Hematopoietic multipotent progenitor cell (in vitro differentiated cells): ENCODE measurements at regions not wholly inside any gene's neighbourhood (a gene's known extent, or its start where the extent isn't known, plus 50 kb on each side); places are given as distances from the start of the nearest gene placed in this dataset.

Source experiments
- DNase-seq, 3 donors: peaks; one replicate each; pipeline ENCODE4 v3.0.0-alpha.2; 2011 to 2015; ENCODE audit warnings: low read depth in 2 of 3, low spot score in 2 of 3

DNA sequence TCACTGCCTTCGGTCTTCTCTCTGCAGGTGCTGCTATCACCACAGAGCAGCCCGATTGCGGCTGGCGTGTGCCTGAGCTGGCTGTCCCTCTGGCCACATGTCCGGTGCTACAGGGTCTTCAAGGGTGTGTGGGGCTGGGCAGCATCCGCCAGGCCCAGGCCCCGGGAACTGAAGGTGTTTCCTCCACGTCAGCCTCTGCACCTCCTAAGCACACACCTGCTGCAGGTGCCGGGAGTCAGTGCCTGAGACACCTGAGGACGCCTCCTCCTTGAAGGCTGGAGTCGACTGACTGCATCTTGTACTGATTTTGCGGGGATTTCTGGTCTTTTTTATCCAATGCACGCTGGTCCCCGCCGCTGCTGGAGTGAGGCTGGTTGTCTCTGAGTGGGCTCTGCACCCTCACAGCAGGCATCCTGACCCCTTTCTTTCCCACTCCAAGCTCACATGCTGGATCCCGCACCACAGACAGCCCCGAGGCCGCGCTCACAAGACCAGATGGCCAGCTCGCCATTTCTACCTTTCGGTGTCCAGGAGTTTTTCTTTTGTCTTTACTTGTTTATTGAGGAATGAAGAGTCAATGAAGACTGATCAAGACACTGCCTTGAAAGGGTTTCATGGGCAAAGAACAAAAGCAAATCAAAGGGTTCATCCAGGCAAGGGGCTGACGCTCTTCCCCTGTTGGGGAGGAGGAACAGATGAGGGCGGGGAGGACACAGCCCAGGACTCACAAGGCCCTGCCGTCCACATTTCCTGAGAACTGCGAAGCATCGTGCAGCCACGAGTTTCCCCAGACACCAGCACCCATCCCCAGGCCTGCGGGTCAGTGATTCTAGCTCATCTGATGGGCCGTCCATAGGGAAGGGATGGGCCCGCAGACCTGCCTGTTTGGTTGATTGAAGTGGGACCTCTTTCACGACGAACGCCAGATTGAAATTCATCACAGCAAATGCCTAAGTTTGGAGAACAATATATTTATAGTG lies 203.8 kb upstream of the SOX1 start:
- no peak for DNase-seq

DNA sequence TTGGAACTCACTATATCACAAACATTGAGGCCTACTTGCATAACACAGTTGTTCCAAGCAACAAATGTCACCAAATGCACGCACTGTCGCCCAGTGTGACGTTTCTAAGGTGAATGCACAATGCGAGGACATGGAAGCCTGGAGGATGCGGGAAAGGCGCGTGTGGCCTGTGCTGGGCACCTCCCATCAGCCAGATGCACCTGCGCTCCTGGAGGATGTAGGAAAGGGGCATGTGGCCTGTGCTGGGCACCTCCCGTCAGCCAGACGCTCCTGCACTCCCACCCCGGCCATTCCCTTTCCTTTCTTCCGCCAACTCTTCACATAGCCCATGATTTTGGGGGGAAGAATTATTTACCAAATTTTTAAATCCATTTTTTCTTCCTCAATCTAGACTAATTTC lies 202.4 kb upstream of the SOX1 start:
- DNase-seq, result no peak

DNA sequence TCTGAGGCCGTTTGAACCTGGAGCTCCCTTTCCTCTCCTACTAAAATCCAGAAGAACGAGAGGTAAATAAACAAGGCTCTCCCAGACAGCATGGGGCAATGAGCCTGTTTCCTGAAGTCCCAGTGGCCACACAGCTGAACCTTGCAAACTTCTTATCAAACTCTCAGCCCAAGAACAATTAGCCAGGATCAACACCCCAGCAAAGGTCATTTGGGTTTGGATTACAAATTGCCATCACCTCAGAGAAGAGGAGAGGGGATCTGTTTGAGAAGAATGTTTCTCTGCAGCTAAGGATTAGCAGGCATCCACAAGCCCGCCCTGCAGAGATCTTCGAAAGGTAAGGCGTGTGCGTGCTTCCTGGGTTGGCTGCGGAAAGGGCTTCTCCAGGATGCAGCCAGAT lies 201.9 kb upstream of the SOX1 start:
- DNase-seq, result no peak

DNA sequence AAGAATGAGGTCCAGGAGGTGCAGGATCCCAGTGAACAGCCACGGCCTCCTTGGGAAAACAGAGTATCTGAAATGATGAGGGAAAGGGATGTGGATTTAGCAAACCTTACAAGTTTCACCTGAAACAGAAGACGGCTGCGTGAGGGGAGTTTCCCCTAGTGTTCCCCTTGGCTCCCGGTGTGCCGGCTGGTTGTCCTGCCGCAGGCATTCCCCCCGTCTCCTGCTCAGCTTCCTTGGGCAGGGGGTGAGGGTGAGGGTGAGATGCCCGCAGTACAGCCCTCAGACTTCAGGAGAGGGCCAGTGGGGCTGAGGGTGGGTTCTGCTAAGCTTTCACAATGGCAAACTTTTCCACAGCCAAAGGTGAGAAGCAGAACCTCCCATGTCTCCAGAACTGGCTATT lies 201.1 kb upstream of the SOX1 start:
- no peak for DNase-seq

DNA sequence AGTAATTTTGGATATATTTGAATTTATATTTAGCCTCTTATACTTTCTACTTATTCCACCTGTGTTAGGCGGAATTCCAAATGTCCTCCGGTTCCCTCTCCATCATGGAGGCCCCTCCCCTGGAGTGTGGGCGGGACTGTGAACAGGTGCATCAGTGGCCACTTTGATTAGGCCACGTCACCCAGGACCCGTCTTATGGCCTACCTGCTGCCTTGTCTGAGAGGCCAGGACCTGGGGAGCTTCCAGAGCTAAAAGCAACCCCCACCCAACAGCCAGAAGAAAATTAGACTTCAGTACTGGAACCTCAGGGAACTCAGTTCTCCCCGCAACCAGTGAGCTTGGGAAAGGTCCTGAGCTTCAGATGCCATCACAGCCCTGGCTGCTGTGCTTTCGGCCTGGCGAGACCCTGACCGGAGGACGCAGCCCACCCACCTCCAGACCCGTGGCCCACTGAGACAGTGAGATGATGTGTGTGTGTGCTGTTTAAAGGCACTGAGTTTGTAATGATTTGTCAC lies 200.2 kb upstream of the SOX1 start:
- no peak for DNase-seq

DNA sequence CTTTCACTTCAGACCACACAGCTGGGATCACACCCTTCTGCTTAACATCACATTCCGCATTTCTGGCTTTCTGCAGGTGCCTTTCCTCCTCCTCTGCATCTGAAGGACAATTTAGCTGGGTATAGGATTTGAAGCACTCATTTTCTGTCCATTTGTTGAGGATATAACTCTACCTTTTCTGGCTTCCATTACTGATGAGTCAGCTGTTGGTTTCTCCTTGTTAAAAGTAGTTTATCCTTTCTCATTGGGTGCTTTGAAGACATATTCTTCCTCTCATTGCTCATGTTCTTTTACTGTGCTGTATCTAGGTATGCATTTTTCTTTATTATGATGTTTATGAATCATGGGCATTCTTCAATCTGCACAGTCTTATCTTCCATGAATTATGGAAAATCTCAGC lies 199.3 kb upstream of the SOX1 start:
- no peak for DNase-seq

DNA sequence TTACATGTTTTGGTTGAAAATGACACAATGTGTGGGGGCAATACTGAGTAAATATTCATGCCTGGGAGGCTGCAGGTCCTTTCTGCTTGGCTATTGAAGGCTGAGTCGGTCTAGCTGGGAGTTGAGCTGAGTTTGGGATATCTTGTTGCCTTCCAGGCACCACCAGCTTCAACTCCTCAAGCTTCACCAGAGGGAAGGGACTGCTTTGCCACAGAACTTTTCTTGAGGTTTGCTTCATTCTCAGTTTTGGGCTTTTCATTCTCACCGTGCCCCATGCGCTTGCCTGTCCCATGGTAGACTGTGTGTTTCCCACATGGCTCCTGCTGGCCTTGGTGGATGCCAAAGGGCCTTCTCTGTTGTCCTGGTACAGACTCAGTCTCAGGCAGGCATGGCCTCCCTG lies 198.2 kb upstream of the SOX1 start:
- no peak for DNase-seq

DNA sequence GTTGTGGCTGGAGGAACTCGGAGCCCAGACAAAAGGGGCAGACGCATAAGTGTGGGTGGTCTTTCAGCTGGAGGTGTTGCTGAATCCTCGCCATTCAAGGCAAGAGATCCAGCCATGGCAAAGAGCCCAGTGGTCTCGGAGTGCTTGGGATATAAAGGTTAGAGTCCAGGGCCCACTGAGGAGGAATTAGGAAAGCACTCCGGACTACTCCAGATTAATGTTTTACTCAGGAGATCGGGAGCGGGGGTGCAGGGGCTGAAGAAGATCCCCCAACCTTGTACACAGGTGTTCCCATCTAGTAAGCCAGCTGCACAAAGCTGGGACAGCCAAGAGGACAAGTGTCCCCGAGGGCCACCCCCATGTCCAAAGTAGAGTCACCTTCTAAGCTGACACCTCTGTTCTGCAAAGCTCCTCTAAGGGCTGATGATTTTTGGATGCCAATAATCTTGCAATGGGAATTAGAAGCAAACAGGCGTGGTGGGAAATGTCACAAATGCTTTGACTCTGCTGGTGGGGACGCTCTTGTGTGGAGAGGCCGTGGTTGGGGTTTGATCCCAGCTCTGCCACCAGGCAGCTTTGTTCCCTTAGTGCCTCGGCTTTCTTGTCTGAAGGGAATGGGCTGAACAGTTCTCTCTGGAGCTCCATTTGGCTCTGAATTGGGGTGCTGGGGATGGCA lies 194.3 kb upstream of the SOX1 start:
- DNase-seq, result no peak

- no peak for DNase-seq
Measured at GRCh38 chr13:111873676-111874178, 193.2 kb upstream of the SOX1 start.

- DNase-seq, result no peak
Measured at GRCh38 chr13:111874981-111875380, 192.0 kb upstream of the SOX1 start.

DNA sequence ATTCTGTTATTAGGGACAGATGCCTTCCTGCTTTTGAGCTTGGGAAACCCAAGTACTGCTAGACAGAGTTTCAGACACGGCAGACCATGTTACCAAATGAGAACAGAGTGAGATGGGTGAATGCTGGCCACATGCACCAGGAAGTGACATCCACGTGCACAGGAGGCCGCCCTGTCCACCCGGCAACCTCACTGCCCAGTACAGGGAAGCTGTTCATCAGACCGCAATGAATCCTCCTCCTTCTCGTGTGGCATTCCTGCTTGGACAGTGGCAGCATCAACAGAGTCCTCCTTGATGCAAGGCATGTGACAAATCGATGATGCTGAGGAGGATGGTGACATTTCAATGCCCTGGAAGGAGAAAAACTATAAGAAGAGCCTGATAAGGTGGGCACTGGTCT lies 191.0 kb upstream of the SOX1 start:
- DNase-seq, result no peak

DNA sequence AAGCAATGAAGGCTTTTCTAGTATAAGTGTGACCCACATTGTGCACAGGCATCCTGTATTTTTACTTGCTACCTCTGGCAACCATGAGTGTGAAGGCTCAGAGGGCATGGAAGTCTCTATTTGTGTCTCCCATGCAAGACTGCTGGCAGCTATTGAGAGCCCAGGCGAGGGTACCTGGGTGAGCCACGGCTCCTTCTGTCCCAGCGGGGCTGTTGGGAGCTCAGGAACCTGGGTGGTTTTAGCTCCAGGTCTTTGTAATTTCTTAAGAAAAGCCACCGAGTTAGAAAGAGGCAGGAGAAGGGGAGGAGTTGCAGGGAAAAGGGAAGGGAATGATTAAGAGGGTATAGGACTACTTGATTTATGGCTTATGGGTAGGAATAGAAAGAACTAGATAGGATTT lies 190.4 kb upstream of the SOX1 start:
- no peak for DNase-seq

DNA sequence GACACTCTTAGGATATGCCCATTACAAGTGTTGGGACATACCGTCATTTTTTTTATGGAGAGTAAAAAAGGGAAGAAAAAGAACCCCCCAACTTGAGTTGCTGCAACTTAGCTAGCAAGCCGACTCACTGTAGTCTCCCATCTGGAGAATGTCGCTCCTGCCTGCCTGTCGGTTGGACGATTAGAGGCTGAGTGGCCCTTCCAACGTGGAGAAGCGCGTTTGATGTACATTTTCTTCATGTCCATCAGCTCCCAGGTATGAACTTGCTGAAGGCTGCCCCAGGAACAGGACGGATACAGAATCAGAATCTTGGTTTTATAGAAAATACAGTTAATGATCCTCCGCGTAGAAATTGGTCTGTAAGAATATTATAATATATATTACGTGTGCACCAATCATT lies 189.0 kb upstream of the SOX1 start:
- no peak for DNase-seq

- DNase-seq, result no peak
Measured at GRCh38 chr13:111879719-111880118, 187.2 kb upstream of the SOX1 start.

DNA sequence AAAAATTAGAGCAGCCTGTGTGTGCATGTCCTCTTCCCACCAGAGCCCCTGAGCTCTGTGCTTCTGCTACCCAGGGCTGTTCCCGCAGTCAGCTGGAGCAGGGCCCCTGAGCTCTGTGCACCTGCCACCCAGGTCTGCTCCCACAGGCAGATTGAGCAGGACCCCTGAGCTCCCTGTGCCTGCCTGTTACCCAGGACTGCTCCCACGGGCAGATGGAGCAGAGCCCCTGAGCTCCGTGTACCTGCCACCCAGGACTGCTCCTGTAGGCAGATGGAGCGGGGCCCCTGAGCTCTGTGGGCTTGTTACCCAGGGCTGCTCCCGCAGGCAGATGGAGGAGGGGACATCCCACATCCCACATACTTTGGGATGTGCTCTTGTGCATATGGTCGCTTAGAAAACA lies 186.8 kb upstream of the SOX1 start:
- DNase-seq, result no peak

- no peak for DNase-seq
Measured at GRCh38 chr13:111881700-111882099, 185.2 kb upstream of the SOX1 start.

DNA sequence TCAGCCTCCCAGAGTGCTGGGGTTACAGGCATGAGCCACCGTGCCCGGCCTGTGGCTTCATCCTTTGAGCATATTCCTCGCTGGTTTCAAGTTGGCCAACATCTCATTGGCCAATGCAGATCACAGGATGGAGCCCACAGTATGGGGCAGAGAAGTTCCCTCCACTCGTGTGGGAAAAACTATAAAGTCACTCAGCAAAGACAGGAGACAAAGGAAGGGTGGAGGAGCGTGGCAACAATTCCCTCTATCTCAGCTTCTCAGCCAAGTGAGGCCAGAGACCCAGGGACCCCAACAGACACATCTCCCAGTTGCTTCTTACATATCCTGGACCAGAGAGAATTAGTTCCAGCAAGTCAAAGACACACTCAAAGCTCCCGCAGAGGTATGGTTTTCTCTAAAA lies 184.6 kb upstream of the SOX1 start:
- DNase-seq, result no peak

GRCh38 chr13:111883571-111884343 lies 183.2 kb upstream of the SOX1 start:
- DNase-seq, result no peak

DNA sequence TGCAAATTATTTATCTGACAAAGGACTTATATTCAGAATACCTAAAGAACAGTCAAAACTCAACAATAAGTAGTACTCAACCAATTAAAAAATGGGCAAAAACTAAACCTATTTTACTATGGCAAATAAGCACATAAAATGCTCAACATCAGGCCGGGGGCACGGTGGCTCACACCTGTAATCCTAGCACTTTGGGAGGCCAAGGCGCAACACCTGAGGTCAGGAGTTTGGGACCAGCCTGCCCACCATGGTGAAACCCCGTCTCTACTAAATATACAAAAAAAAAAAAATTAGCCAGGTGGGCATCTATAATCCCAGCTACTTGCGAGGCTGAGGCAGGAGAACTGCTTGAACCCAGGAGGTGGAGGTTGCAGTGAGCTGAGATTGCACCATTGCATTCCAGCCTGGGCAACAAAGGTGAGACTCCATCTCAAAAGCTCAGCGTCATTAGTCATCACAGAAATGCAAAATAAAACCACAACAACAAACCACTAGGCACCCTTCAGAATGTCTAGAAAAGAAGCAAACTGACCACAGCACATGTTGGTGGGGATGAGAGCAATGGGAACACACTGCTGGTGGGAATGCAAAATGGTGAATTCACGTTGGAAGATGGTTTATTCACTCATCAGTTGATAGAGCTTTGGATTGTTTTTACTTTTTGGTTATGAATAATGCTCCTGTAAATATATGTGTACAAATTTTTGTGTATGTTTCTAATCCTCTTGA lies 180.6 kb upstream of the SOX1 start:
- DNase-seq, result no peak

DNA sequence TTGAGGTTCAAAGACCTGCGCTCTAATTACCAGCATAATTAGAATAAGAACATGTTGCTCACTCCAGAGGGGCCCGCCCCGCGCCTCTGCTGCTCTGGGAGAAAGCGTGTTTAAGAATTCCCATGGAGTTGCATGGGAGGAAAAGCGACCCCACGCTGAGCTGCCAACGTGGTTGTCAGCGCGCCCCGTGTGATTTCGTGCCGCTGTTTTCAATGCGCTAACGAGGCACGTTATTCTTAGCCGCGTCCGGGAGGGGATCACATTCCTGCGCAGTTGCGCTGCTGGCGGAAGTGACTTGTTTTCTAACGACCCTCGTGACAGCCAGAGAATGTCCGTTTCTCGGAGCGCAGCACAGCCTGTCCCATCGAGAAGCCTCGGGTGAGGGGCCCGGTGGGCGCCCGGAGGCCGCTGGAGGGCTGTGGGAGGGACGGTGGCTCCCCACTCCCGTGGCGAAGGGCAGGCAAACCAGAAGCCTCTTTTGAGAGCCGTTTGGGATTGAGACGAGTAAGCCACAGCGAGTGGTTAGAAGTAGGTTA lies 173.8 kb upstream of the SOX1 start:
- DNase-seq, result peak in 1 of 3 donors; percentile 1
